ENCODE measurements at regions not wholly inside any gene's neighbourhood (a gene's known extent, or its start where the extent isn't known, plus 50 kb on each side); places are given as distances from the start of the nearest gene placed in this dataset.
"Not testable (repeated sequence)": the region's sequence is repeated elsewhere in the genome, so short reads cannot be mapped to it uniquely, and the experiment has no call there.

DNA sequence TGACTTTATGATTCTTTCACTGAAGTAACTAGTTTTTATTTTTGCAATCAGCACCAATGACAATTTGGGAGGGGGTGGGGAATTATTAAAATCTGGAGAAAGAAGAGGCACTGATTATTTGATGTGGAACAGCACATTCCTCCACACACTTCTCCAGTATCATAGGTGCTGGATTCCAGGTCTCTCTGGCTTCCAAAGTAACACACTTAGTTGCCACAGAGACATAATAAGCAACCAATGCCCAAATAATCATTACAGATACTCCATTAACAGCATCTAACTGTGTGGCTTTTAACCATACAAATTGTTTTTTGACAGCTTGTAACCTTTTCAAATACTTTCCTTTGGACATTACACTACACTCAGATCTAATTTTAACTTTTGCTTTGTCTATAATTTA, 131.0 kb upstream of the CDIN1 start:
- no peaks in the 10 kb centered on the region for H3K9me3 Mint-ChIP-seq
- peaks cover 9% of the 10 kb centered on the region for H3F3A ChIP-seq (ENCODE audit: low read depth)
- no peaks in the 10 kb centered on the region for H3K36me3 ChIP-seq
- H3K27me3 Mint-ChIP-seq (ENCODE audit: insufficient read depth, low read depth): no peaks in the 10 kb centered on the region
- no peak overlapping the region for H3K4me3 ChIP-seq
- H3K4me3 Mint-ChIP-seq: no peak overlapping the region
- no peaks in the 10 kb centered on the region for H4K20me1 ChIP-seq (ENCODE audit: low read depth)
- no peaks in the 10 kb centered on the region for H3K9me3 ChIP-seq (ENCODE audit: low read depth)
- no peak overlapping the region for H3K9ac ChIP-seq
- peak overlapping the region; percentile 57 for H3K4me2 ChIP-seq
- H3K4me1 ChIP-seq: peaks cover 21% of the 10 kb centered on the region
- H3K36me3 Mint-ChIP-seq: no peaks in the 10 kb centered on the region
- no peak for TF ChIP-seq EZH2 (IDR thresholded peaks at IDR 0.05)
- no peak for TF ChIP-seq EZH2phosphoT487 (IDR thresholded peaks at IDR 0.05)
- TF ChIP-seq, protein P1, sequence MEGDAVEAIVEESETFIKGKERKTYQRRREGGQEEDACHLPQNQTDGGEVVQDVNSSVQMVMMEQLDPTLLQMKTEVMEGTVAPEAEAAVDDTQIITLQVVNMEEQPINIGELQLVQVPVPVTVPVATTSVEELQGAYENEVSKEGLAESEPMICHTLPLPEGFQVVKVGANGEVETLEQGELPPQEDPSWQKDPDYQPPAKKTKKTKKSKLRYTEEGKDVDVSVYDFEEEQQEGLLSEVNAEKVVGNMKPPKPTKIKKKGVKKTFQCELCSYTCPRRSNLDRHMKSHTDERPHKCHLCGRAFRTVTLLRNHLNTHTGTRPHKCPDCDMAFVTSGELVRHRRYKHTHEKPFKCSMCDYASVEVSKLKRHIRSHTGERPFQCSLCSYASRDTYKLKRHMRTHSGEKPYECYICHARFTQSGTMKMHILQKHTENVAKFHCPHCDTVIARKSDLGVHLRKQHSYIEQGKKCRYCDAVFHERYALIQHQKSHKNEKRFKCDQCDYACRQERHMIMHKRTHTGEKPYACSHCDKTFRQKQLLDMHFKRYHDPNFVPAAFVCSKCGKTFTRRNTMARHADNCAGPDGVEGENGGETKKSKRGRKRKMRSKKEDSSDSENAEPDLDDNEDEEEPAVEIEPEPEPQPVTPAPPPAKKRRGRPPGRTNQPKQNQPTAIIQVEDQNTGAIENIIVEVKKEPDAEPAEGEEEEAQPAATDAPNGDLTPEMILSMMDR (IDR thresholded peaks at IDR 0.05): no peak
- no peak overlapping the region for H3K27ac ChIP-seq
- H3K79me2 ChIP-seq (ENCODE audit: low read depth): no peaks in the 10 kb centered on the region
- no peaks in the 10 kb centered on the region for H3K27me3 ChIP-seq
- no peak for DNase-seq (ENCODE audit: low spot score)
- peaks cover 7% of the 10 kb centered on the region for H3K4me1 Mint-ChIP-seq
- no peak overlapping the region for H3K27ac Mint-ChIP-seq
- H2AFZ ChIP-seq (replicated peaks): no peak overlapping the region

DNA sequence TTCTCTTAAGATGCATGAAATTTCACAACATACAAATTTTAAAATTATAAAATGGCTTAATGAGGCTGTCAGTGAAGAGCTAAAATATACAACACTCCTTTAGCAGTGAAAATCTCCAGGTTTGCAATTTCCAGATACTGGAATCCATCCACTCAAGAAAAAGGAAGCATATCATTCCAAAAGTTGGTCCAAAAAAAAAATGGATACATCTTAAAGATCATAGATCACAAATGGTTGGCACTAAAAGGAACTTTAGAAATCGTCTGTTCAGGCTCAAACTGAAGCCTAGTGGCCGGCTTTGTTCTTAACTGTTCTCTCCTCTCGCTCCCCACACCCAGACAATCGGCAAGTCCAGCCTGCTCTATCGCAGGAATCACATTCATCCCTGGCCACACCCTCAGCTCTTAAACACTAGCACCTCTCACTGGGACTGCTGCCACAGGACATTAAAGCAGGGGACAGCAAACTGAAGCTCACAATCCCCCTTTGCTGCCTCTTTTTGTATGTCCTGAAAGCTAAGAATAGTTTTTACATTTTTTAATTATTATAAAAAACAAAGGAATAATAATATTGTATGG, 130.3 kb upstream of the CDIN1 start:
- H3K36me3 ChIP-seq: no peaks in the 10 kb centered on the region
- H4K20me1 ChIP-seq (ENCODE audit: low read depth): no peaks in the 10 kb centered on the region
- Mint-ChIP-seq H3K36me3 (no peaks in the 10 kb centered on the region), H3K4me1 (peaks cover 7% of the 10 kb centered on the region), H3K9me3 (no peaks in the 10 kb centered on the region), H3K27ac (no peak overlapping the region), H3K4me3 (no peak overlapping the region), H3K27me3 (ENCODE audit: insufficient read depth, low read depth) (no peaks in the 10 kb centered on the region)
- H3K4me2 ChIP-seq: peak overlapping the region; percentile 57
- peaks cover 9% of the 10 kb centered on the region for H3F3A ChIP-seq (ENCODE audit: low read depth)
- peaks cover 21% of the 10 kb centered on the region for H3K4me1 ChIP-seq
- peak overlapping the region; percentile 8 for H2AFZ ChIP-seq (replicated peaks)
- H3K9ac ChIP-seq: no peak overlapping the region
- TF ChIP-seq EZH2phosphoT487 (IDR thresholded peaks at IDR 0.05) (no peak), EZH2 (IDR thresholded peaks at IDR 0.05) (no peak)
- TF ChIP-seq, protein P1 (IDR thresholded peaks at IDR 0.05): peak; percentile 31
- no peaks in the 10 kb centered on the region for H3K9me3 ChIP-seq (ENCODE audit: low read depth)
- DNase-seq (ENCODE audit: low spot score): peak; percentile 83
- H3K27ac ChIP-seq: no peak overlapping the region
- H3K79me2 ChIP-seq (ENCODE audit: low read depth): no peaks in the 10 kb centered on the region
- peak overlapping the region; percentile 6 for H3K4me3 ChIP-seq
- no peaks in the 10 kb centered on the region for H3K27me3 ChIP-seq

DNA sequence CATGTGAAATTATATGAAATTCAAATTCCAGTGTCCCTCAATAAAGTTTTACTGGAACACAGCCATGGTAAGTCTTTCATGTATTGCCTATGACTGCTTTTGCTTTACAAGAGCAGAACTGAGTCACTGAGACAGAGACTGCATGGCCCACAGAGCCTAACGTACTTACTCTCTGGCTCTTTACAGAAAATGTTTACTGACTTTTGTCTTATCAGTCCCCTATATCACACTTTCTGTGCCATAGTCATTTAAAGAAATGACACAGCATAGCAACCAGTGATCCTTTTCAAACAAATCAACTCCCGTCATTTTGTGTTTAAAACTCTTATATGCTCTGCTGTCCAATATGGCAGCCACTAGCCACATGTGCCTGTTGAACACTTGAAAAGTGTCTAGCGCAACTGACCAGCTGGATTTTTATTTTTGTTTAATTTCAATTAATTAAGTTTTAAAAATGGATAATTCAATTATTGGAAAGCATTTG, 129.7 kb upstream of the CDIN1 start:
- Mint-ChIP-seq H3K27me3 (ENCODE audit: insufficient read depth, low read depth) (no peaks in the 10 kb centered on the region), H3K4me1 (peaks cover 7% of the 10 kb centered on the region), H3K4me3 (no peak overlapping the region), H3K9me3 (no peaks in the 10 kb centered on the region), H3K36me3 (no peaks in the 10 kb centered on the region), H3K27ac (no peak overlapping the region)
- Histone ChIP-seq H3K4me2 (no peak overlapping the region), H3K4me3 (no peak overlapping the region), H3K36me3 (no peaks in the 10 kb centered on the region), H3K4me1 (peaks cover 21% of the 10 kb centered on the region), H4K20me1 (ENCODE audit: low read depth) (no peaks in the 10 kb centered on the region), H3K9me3 (ENCODE audit: low read depth) (no peaks in the 10 kb centered on the region), H3K27ac (no peak overlapping the region), H3K27me3 (no peaks in the 10 kb centered on the region), H3F3A (ENCODE audit: low read depth) (peaks cover 9% of the 10 kb centered on the region), H3K79me2 (ENCODE audit: low read depth) (no peaks in the 10 kb centered on the region), H2AFZ (replicated peaks) (no peak overlapping the region), H3K9ac (no peak overlapping the region)
- no peak for DNase-seq (ENCODE audit: low spot score)
- TF ChIP-seq, protein P1 (IDR thresholded peaks at IDR 0.05): no peak
- no peak for TF ChIP-seq EZH2 (IDR thresholded peaks at IDR 0.05)
- no peak for TF ChIP-seq EZH2phosphoT487 (IDR thresholded peaks at IDR 0.05)

DNA sequence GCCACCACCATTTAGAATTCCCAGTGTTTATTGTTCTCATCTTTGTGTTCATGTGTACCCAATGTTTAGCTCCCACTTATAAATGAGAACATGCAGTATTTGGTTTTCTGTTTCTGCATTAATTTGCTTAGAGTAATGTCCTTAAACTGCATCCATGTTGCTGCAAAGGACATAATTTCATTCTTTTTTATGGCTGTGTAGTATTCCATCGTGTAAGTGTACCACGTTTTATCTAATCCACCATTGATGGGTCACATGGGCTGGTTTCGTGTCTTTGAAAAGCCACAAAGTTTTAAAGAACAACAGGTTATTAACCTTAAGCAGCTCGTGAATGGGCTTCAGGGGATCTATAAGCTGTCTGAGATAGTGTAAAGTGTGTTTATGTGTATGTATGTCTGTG, 125.2 kb upstream of the CDIN1 start:
- not testable (repeated sequence) for H3K36me3 ChIP-seq; H3K4me2 ChIP-seq; H3K9me3 Mint-ChIP-seq; H3K27me3 Mint-ChIP-seq (ENCODE audit: insufficient read depth, low read depth); H3K4me1 Mint-ChIP-seq; H3K9ac ChIP-seq; H3K4me3 Mint-ChIP-seq; H2AFZ ChIP-seq (replicated peaks); H3K4me1 ChIP-seq; H3K27me3 ChIP-seq; H3K79me2 ChIP-seq (ENCODE audit: low read depth); H3K27ac ChIP-seq; H3K4me3 ChIP-seq; H3K9me3 ChIP-seq (ENCODE audit: low read depth); H3K36me3 Mint-ChIP-seq; DNase-seq (ENCODE audit: low spot score); H3K27ac Mint-ChIP-seq; H4K20me1 ChIP-seq (ENCODE audit: low read depth); H3F3A ChIP-seq (ENCODE audit: low read depth)

All from neural progenitor cell (in vitro differentiated cells).